GM18870 (cell line): ENCODE measurements at regions not wholly inside any gene's neighbourhood (a gene's known extent, or its start where the extent isn't known, plus 50 kb on each side); places are given as distances from the start of the nearest gene placed in this dataset.
"Not testable (repeated sequence)": the region's sequence is repeated elsewhere in the genome, so short reads cannot be mapped to it uniquely, and the experiment has no call there.

ENCODE experiments used
- ATAC-seq: cut with Tn5 transposase; IDR thresholded peaks from one replicate; pipeline ENCODE4 v1.9.1; 2021; ENCODE audit warnings: moderate library complexity; ENCODE audit not compliant: unreplicated experiment

GRCh38 chr14:55891692-55892091 is 226.5 kb upstream of the PELI2 start:
- no peak for ATAC-seq

DNA sequence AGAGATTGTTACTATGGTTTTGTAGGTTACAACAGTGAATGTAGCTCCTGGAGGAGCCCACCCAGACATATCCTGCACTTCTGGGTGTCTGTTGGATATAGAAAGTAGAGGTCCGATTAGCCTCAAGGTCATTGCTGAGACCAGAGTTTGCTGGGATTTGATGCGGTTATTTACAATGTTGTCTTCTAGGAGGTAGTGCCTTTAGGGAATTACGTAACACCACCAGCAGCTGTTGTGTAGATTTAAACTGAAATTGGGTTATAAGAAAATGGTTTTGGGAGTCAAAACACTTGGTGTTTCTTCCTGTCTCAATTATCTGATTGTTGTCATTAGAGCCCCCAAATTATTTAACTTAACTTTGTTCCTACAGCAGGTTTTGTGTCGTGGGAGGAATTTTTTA is 225.3 kb upstream of the PELI2 start:
- no peak for ATAC-seq

GRCh38 chr14:55893705-55894104 is 224.5 kb upstream of the PELI2 start:
- no peak for ATAC-seq

DNA sequence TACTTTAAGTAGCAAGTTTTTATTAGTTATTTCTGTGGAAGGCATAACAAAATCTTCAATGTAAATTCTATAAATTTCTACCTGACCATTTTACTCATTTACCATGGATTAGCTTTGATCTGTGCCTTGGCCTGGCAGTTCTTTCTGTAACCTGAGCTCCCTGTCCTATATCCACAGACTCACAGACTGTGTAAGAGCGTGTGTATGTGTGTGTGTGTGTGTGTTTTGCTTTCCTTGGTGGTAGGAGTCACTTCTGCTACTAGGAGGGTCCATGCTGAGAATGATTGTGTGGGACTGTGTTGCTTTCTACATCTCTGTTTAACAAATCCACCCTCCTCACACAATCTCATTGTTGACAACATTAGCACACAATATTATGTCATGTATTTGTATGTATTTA is 221.2 kb upstream of the PELI2 start:
- no peak for ATAC-seq

GRCh38 chr14:55898938-55899337 is 219.3 kb upstream of the PELI2 start:
- ATAC-seq, result no peak

DNA sequence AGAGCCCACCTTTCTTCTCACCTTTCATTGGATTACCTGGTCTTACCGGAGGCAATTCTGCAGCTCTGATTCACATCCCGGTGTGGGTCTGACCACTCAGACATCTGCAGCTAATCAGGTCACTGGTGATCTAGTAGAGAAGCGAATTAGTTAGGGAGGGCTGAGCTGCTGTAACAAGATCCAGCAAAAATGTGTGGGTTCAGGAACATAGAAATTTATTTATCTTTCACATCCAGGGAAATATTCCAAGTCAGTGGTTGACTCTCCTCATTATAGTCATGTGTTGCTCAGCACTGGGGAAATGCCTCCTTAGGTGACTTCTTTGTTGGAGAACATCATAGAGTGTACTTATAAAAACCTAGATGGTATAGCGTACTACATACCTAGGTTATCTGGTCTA is 218.7 kb upstream of the PELI2 start:
- no peak for ATAC-seq

GRCh38 chr14:55900749-55901148 is 217.5 kb upstream of the PELI2 start:
- no peak for ATAC-seq

- ATAC-seq, result no peak
Measured at GRCh38 chr14:55901291-55901690, 216.9 kb upstream of the PELI2 start.

DNA sequence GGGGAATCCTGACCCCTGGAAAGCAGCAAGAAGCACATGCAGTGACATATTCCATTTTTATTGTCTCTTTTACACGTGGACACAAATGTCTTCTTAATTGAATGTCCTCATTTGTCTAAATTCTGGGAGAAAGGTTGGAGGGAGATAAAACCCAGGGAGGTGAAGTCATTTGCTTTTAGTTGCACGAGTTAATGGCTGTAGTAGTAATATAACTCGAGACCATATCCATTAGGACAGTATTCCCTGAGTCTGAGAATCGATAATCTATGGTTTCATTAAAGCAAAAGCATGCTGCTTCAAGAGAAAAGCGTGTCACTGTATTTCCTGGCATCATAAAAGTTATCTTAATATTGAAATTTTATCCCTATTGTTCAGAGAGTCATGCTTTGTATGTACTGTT is 216.0 kb upstream of the PELI2 start:
- no peak for ATAC-seq

DNA sequence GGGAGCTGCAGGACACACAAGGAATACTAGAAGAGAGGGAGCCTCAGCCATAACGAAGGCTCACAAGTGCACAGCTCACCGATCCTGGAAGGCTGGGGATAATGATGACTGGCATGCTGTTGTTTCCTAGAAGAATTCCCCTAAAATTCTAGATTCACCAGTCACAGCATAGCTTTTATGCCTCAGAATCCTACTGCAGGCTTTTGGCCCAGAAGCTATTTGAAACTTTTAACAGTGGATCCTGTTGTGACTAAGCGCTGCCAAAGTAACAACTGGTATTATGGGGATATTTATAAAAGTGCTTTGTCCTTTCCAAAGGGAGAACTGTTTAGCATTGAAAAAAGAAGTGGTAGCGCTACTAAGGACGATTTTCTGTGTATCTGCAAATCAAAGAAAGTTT is 214.1 kb upstream of the PELI2 start:
- ATAC-seq, result no peak

- no peak for ATAC-seq
Measured at GRCh38 chr14:55908106-55908505, 210.1 kb upstream of the PELI2 start.

DNA sequence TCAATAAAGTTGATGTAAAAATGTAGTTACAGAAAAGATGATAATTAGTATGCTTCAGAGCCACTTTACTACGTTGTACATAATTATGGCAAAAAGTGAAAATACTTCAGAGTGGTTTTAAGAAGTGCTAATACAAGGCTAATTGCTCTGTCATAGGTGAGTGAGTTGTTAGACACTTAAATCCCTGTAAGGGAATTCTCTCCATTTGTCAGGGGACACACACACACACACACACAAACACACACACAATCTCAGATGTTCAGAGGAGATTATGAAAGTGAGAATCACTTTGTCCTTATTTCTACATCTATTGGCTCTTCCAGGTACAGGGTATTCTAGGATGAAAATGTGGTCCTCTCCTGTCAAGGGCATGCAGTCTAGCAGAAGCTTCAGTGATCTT is 208.3 kb upstream of the PELI2 start:
- no peak for ATAC-seq

- ATAC-seq, result no peak
Measured at GRCh38 chr14:55910601-55911243, 207.5 kb upstream of the PELI2 start.

DNA sequence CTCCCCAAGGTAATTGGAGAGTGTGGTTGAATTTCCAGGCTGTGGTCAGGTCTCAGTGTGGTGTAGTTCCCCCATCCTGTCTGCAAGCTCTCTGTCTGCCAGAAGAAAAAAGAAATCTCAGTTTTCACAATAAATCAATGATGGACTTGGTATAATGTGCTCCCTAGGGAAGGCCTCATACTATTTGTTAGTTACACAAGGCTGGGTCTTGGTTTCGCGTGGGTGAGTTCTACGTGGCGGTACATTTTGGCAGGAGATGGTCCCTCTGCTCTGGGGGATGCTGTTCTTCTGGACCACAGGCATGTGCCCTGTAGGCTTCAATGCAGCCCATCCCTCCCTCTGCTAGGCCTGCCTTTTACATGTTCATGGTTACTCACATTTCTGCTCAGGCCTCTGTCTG is 206.4 kb upstream of the PELI2 start:
- no peak for ATAC-seq

GRCh38 chr14:55912344-55912743 is 205.9 kb upstream of the PELI2 start:
- ATAC-seq, result no peak

GRCh38 chr14:55913324-55914025 is 204.7 kb upstream of the PELI2 start:
- ATAC-seq, result no peak

DNA sequence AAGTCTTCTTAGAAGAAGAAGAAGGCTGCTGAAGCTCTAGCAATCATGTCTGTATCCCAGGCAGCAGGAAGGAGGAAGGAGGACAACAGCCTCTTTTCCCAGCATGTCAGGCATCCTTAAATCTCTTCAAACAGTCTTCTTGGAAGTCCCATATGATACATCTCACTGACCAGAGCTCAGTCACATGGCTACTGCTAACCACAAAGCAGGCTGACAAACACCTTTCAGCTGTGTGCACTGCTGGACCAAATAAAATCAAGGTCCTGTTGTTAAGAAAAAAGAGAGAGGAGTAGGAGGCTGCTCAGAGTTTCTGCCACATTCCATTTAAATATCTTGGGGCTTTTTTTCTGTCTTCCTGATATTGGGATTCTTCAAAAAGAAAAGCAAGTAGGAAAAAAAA is 203.4 kb upstream of the PELI2 start:
- no peak for ATAC-seq

- ATAC-seq, result no peak
Measured at GRCh38 chr14:55915456-55915855, 202.8 kb upstream of the PELI2 start.

GRCh38 chr14:55919800-55920199 is 198.4 kb upstream of the PELI2 start:
- ATAC-seq, result not testable (repeated sequence)

- no peak for ATAC-seq
Measured at GRCh38 chr14:55921511-55921910, 196.7 kb upstream of the PELI2 start.

- no peak for ATAC-seq
Measured at GRCh38 chr14:55926007-55926406, 192.2 kb upstream of the PELI2 start.

DNA sequence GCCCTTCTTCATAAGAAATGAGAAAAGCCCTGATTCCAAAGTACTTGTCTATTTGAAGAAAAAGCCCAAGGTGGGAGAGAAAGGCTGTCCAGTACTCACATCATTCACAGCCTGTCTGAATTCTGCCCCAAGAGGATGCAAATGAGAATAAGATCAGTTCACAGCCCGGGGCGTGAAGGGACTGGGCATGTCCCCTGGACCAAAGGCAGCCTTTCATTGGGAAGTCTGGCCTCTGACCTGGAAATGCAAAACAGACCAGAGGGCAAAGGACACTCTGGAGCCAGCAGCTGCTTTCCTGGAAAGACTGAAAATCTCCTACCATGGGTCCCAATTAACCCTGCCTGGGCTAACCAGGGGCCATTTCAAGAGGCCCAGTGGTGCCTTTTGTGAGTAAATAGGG is 191.2 kb upstream of the PELI2 start:
- no peak for ATAC-seq

DNA sequence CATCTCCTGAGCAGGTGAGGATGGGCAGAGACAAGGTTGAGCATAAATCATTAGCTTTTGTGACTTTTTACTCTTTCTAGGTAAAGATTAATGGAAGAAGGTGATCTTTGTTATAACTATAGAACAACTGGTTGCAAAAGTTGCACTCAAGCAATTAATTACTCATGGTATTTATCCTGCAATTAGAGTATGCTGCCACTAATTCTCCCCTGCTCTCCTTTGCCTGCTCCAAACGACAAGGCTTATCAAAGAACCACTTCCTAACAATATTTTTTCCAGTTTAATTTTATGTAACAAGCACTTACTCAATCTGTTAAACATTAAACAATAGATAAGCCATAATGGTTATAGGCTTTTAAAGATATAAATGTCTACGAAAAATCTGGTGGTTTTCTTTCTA is 189.9 kb upstream of the PELI2 start:
- ATAC-seq, result no peak
